ENCODE measurements at regions not wholly inside any gene's neighbourhood (a gene's known extent, or its start where the extent isn't known, plus 50 kb on each side); places are given as distances from the start of the nearest gene placed in this dataset.
A peak's percentile ranks its signal among the peaks of the same experiment; 100 is the strongest.

- H3K36me3 Mint-ChIP-seq (ENCODE audit: insufficient read depth in 1 of 3, low read depth in 3 of 3): no peaks in the 10 kb centered on the region
- Histone ChIP-seq H2BK20ac (ENCODE audit: low read depth, low read length, poor library complexity, severe bottlenecking) (no peak overlapping the region), H3K79me2 (ENCODE audit: insufficient read depth, low read length) (no peaks in the 10 kb centered on the region), H3K4ac (ENCODE audit: low read depth, low read length) (no peak overlapping the region), H3K9me3 (ENCODE audit: control insufficient read depth, low read depth, low read length) (no peaks in the 10 kb centered on the region), H2AFZ (ENCODE audit: low read length) (no peak overlapping the region), H4K91ac (ENCODE audit: insufficient read length, low read depth, low read length) (no peak overlapping the region), H3K79me1 (ENCODE audit: insufficient read depth, low read depth, low read length, poor library complexity, severe bottlenecking) (no peaks in the 10 kb centered on the region), H3T11ph (ENCODE audit: low read length) (no peak overlapping the region), H2BK5ac (ENCODE audit: insufficient read length, low read length) (no peak overlapping the region), H2BK120ac (ENCODE audit: low read depth, low read length, poor library complexity, severe bottlenecking) (no peak overlapping the region), H3K56ac (ENCODE audit: insufficient read length, low read depth, low read length) (no peak overlapping the region), H2AK5ac (ENCODE audit: insufficient read length, low read length) (no peak overlapping the region), H2BK15ac (ENCODE audit: low read depth, low read length) (no peak overlapping the region), H3K27ac (ENCODE audit: insufficient read length, low read depth, low read length) (no peak overlapping the region), H3K4me1 (ENCODE audit: insufficient read depth, low read length) (no peaks in the 10 kb centered on the region), H4K20me1 (ENCODE audit: control insufficient read depth, insufficient read depth, insufficient read length) (no peaks in the 10 kb centered on the region), H4K5ac (ENCODE audit: insufficient read length, low read depth, low read length) (no peak overlapping the region), H3K14ac (ENCODE audit: insufficient read depth, low read length) (no peak overlapping the region), H3K4me2 (ENCODE audit: insufficient read depth, insufficient read length, low read length) (no peak overlapping the region), H3K18ac (ENCODE audit: insufficient read length, low read depth, low read length) (no peak overlapping the region), H3K9ac (ENCODE audit: extremely low read depth, insufficient read length, low read length) (no peak overlapping the region), H3K27me3 (ENCODE audit: insufficient read depth, low read length) (no peaks in the 10 kb centered on the region), H4K8ac (replicated peaks; ENCODE audit: insufficient read length, low read depth, low read length) (no peak overlapping the region), H3K23ac (ENCODE audit: insufficient read length, low read depth, low read length) (no peak overlapping the region), H3K23me2 (ENCODE audit: insufficient read length, low read depth, low read length, poor library complexity, severe bottlenecking) (no peaks in the 10 kb centered on the region), H2BK12ac (ENCODE audit: insufficient read length, low read depth, low read length) (no peak overlapping the region)
- DNase-seq: no peak
- TF ChIP-seq CTCF (conservative IDR thresholded peaks at IDR 0.05): no peak
- H3K27ac Mint-ChIP-seq: peak overlapping the region in 1 of 3 experiments; percentile 52; a peak in 1 of 7 replicates
- WGBS (ENCODE audit: extremely low coverage, insufficient read length, low lambda C conversion rate): no CpG with 5 or more reads among the region's 4 CpGs
- H3K9me3 Mint-ChIP-seq: no peaks in the 10 kb centered on the region; a peak in 2 of 5 replicates
- no peaks in the 10 kb centered on the region; a peak in 1 of 4 replicates for H3K4me1 Mint-ChIP-seq
- H3K27me3 Mint-ChIP-seq (ENCODE audit: low read depth): no peaks in the 10 kb centered on the region
- H3K4me3 Mint-ChIP-seq: no peak overlapping the region
Observed at GRCh38 chr16:80274576-80275191, 266.1 kb upstream of the DYNLRB2 start.

Measured in H9 (cell line).